Muscle layer of duodenum (tissue), 2 donors: ENCODE measurements at regions not wholly inside any gene's neighbourhood (a gene's known extent, or its start where the extent isn't known, plus 50 kb on each side); places are given as distances from the start of the nearest gene placed in this dataset.

Experiments used
- H3K27ac ChIP-seq: one replicate; pipeline ENCODE4 v1.7.0; 2013; ENCODE audit warnings: mild to moderate bottlenecking, low read length
- H3K27me3 ChIP-seq: one replicate; pipeline ENCODE4 v1.7.0; 2013; ENCODE audit warnings: low read depth, mild to moderate bottlenecking, control low read depth, low read length
- H3K36me3 ChIP-seq, 2 donors: one replicate each; pipeline ENCODE4 v1.7.0; 2013; ENCODE audit warnings: low read length in 2 of 2, control low read depth in 1 of 2, mild to moderate bottlenecking in 1 of 2; ENCODE audit not compliant: insufficient read depth in 2 of 2, control insufficient read depth in 1 of 2
- H3K4me1 ChIP-seq, 2 donors: one replicate each; pipeline ENCODE4 v1.7.0; 2013; ENCODE audit warnings: low read length in 2 of 2, mild to moderate bottlenecking in 2 of 2, control low read depth in 1 of 2, moderate library complexity in 1 of 2; ENCODE audit not compliant: insufficient read depth in 2 of 2, control insufficient read depth in 1 of 2
- H3K4me3 ChIP-seq, 2 donors: one replicate each; pipeline ENCODE4 v1.7.0; 2013; ENCODE audit warnings: low read length in 2 of 2, low read depth in 1 of 2, mild to moderate bottlenecking in 1 of 2
- H3K9me3 ChIP-seq, 2 donors: one replicate each; pipeline ENCODE4 v1.7.0; 2013; ENCODE audit warnings: low read length in 2 of 2, control low read depth in 1 of 2, mild to moderate bottlenecking in 1 of 2; ENCODE audit not compliant: control insufficient read depth in 1 of 2
- donor health status: healthy.

GRCh38 chr5:6117212-6117611 is 261.1 kb downstream of the MED10 start:
- no peaks in the 10 kb centered on the region for H3K36me3 ChIP-seq
- H3K9me3 ChIP-seq, result peaks cover 0 to 2% of the 10 kb centered on the region in 2 donors
- H3K4me3 ChIP-seq, result no peak overlapping the region
- H3K27me3 ChIP-seq, result no peaks in the 10 kb centered on the region
- no peaks in the 10 kb centered on the region for H3K4me1 ChIP-seq
- H3K27ac ChIP-seq, result no peak overlapping the region

GRCh38 chr5:6115852-6116251 is 262.5 kb downstream of the MED10 start:
- Histone ChIP-seq H3K36me3 (no peaks in the 10 kb centered on the region), H3K27ac (no peak overlapping the region), H3K9me3 (peaks cover 0 to 2% of the 10 kb centered on the region in 2 donors), H3K27me3 (no peaks in the 10 kb centered on the region), H3K4me3 (no peak overlapping the region), H3K4me1 (no peaks in the 10 kb centered on the region)

DNA sequence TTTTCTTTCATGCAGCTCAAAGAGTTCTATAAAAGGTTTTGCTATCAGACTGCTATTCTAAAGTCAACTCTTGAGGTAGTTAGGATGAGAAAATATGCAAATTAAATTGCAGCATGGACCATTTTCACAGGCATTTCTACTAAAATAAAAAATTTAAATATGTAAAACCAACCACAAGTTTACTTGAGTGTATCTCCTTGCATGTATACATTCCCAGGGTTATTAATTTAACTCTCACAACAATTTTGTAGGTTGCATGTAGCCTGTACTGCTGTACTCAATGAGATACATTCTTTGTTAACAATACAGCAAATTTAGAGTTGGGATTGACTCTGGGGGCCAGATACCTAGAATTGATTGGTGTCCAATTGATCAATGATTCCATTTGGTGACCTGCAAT is 265.8 kb downstream of the MED10 start:
- Histone ChIP-seq H3K36me3 (no peaks in the 10 kb centered on the region), H3K27ac (no peak overlapping the region), H3K4me3 (no peak overlapping the region), H3K4me1 (no peaks in the 10 kb centered on the region), H3K27me3 (no peaks in the 10 kb centered on the region), H3K9me3 (no peaks in the 10 kb centered on the region)

GRCh38 chr5:6112125-6112524 is 266.2 kb downstream of the MED10 start:
- Histone ChIP-seq H3K27ac (no peak overlapping the region), H3K27me3 (no peaks in the 10 kb centered on the region), H3K36me3 (no peaks in the 10 kb centered on the region), H3K9me3 (no peaks in the 10 kb centered on the region), H3K4me3 (no peak overlapping the region), H3K4me1 (no peaks in the 10 kb centered on the region)

DNA sequence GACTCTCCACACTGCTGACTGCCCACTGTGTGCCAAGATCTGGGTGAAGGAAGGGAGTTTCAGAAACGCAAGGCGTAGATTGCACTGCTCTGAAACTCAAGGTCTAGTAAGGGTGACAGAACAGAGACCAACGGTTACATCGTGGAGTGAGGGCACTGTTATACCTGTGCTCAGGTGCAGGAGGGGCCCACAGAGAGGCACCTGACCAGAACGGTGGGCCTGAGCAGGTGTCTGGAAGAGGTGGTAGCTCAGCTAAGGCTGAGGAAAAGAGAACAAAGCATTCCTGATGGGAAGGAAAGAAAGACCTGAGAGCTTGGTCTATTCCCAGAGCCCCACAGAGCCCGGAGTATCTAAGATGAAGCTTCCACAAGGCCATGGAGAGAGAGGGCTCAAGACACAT is 267.2 kb downstream of the MED10 start:
- H3K4me1 ChIP-seq, result no peaks in the 10 kb centered on the region
- no peaks in the 10 kb centered on the region for H3K9me3 ChIP-seq
- no peak overlapping the region for H3K4me3 ChIP-seq
- no peaks in the 10 kb centered on the region for H3K27me3 ChIP-seq
- no peaks in the 10 kb centered on the region for H3K36me3 ChIP-seq
- no peak overlapping the region for H3K27ac ChIP-seq

DNA sequence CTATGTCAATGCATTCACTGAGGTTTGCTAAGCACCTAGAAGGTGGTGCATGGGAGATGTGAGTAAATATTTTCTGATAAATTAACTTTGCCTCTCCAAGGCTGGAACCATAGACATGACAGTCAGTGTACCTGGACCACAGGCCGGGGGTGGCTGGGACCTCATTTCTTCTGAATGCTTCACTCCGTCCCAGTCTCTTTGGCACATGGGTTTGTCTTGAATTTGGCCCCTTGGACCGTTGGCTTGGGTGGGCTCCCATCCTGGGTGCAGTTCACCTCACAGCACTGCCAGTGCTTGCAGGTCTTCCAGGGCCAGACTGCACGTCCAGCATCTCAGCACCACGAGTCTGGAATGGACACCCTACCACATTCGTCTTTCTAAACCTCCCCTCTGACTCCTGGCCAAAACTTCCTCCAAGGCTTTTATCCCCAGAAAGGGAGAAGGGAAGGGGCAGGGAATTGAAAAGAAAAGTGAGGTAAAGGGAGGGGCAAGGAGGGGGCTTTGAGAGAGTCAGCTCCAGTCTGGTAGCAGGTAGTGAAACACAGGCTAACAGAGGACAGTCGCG is 267.8 kb downstream of the MED10 start:
- no peaks in the 10 kb centered on the region for H3K36me3 ChIP-seq
- no peak overlapping the region for H3K4me3 ChIP-seq
- no peak overlapping the region for H3K27ac ChIP-seq
- no peaks in the 10 kb centered on the region for H3K27me3 ChIP-seq
- no peaks in the 10 kb centered on the region for H3K9me3 ChIP-seq
- no peaks in the 10 kb centered on the region for H3K4me1 ChIP-seq

DNA sequence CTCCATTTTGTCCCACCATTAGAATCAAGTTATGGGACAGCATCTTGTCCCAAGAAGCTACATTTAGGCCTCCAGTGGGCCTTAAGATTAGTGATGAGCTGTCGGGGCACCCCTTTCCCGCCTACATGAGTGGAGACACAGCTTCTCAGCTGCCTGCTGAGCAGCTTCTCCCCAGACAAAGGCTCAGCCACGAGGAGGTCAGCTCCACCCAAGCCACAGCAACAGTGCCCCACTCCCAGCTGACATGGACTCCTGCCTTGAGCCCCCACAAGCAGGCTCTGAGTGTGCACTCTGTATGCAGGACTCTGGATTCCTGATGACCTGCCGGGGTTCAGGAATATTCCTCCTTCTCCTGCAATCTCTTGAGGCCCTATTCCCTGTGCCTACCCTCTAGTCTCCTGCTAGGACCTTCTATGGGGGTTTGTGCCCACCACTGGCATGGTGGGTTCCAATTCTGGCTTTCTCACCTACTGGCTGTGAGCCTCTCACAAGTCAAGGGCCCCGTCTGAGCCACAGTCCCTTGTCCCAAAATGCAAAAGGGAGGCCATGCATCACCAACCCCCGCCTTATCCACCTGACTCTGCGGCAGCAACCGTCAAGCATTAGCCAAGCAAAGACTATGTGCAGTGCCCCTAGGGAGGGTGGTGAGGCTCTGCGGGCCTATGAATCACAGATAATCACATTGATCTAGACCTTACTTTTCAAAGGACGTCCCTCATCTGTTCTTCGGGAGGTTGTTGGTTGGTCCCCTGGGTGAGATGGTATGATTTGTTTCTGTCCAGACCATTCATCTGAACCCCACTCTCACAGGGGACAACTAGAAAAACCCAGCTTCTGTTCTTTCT is 269.1 kb downstream of the MED10 start:
- no peak overlapping the region for H3K27ac ChIP-seq
- H3K4me1 ChIP-seq, result no peaks in the 10 kb centered on the region
- no peaks in the 10 kb centered on the region for H3K9me3 ChIP-seq
- no peaks in the 10 kb centered on the region for H3K36me3 ChIP-seq
- H3K4me3 ChIP-seq, result no peak overlapping the region
- no peaks in the 10 kb centered on the region for H3K27me3 ChIP-seq

DNA sequence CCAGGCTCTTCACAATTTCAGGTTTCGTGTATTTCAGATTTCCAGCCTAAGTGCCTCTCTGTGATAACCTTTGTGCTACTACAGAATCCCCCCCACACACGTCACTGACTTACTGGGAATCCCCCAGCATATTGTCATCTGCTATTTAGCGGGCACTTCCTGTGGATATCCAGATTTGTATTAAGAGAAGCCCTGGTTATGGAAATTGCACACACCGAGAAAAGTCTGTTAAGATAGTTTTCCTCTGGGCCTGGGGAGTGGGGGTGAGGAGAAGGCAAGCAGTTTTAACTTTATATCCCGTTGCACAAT is 269.9 kb downstream of the MED10 start:
- Histone ChIP-seq H3K27ac (no peak overlapping the region), H3K9me3 (no peaks in the 10 kb centered on the region), H3K4me3 (no peak overlapping the region)

GRCh38 chr5:6107675-6108539 is 270.4 kb downstream of the MED10 start:
- H3K9me3 ChIP-seq, result no peaks in the 10 kb centered on the region
- H3K27me3 ChIP-seq, result no peaks in the 10 kb centered on the region
- H3K36me3 ChIP-seq, result no peaks in the 10 kb centered on the region
- H3K4me1 ChIP-seq, result no peaks in the 10 kb centered on the region
- H3K4me3 ChIP-seq, result no peak overlapping the region
- H3K27ac ChIP-seq, result no peak overlapping the region

More for the DNA sequence above, 269.9 kb downstream of the MED10 start:
- no peaks in the 10 kb centered on the region for H3K4me1 ChIP-seq
- H3K36me3 ChIP-seq, result no peaks in the 10 kb centered on the region
- no peaks in the 10 kb centered on the region for H3K27me3 ChIP-seq

DNA sequence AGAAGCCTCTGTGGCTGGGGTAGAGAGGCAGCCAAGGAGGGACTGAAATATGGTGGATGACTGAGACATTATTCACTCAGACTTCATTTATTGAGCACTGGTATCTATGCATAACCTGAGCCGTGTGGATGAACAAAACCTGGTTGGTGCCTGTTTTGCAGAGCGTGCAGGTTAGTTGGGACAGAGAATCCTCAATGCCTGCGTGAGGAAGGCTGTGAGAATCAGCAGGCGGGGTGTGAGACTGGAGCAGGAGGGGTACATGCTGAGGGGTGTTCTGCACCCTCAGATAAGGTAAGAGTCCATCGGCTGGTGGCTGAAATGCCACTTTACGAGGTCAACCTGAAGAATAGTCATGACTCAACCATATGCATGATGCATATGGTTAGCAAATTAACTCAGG is 271.6 kb downstream of the MED10 start:
- H3K4me1 ChIP-seq, result no peaks in the 10 kb centered on the region
- H3K36me3 ChIP-seq, result no peaks in the 10 kb centered on the region
- H3K4me3 ChIP-seq, result no peak overlapping the region
- no peak overlapping the region for H3K27ac ChIP-seq
- no peaks in the 10 kb centered on the region for H3K27me3 ChIP-seq
- H3K9me3 ChIP-seq, result no peaks in the 10 kb centered on the region

- no peaks in the 10 kb centered on the region for H3K27me3 ChIP-seq
- no peaks in the 10 kb centered on the region for H3K4me1 ChIP-seq
- no peaks in the 10 kb centered on the region for H3K9me3 ChIP-seq
- H3K27ac ChIP-seq, result no peak overlapping the region
- H3K36me3 ChIP-seq, result no peaks in the 10 kb centered on the region
- H3K4me3 ChIP-seq, result no peak overlapping the region
Observed at GRCh38 chr5:6105320-6105719, 273.0 kb downstream of the MED10 start.
